Ascending aorta (tissue), 2 donors: ENCODE measurements at regions not wholly inside any gene's neighbourhood (a gene's known extent, or its start where the extent isn't known, plus 50 kb on each side); places are given as distances from the start of the nearest gene placed in this dataset.

Source experiments
- DNase-seq, 2 donors: peaks; one replicate each; pipeline ENCODE4 v3.0.0-alpha.2; 2019; ENCODE audit warnings: low spot score in 2 of 2
- H3K27ac ChIP-seq, 2 donors: fragments of 200-600 bp; sonication (generic); one replicate each; pipeline ENCODE4 v1.5.1; 2016 to 2017; ENCODE audit warnings: mild to moderate bottlenecking in 1 of 2
- H3K27me3 ChIP-seq: fragments of 200-600 bp; sonication (generic); one replicate; pipeline ENCODE4 v1.5.1; 2017
- H3K36me3 ChIP-seq, 2 donors: fragments of 200-600 bp; sonication (generic); one replicate each; pipeline ENCODE4 v1.5.1; 2016
- H3K4me1 ChIP-seq, 2 donors: fragments of 200-600 bp; sonication (generic); one replicate each; pipeline ENCODE4 v1.5.1; 2016 to 2017; ENCODE audit warnings: mild to moderate bottlenecking in 1 of 2
- H3K4me3 ChIP-seq, 2 donors: fragments of 200-600 bp; sonication (generic); one replicate each; pipeline ENCODE4 v1.5.1; 2016 to 2017; ENCODE audit warnings: mild to moderate bottlenecking in 1 of 2
- H3K9me3 ChIP-seq, 2 donors: fragments of 200-600 bp; sonication (generic); one replicate each; pipeline ENCODE4 v1.5.1; 2016
- intact Hi-C: fragments of 100-400 bp; cut with DNase I; formaldehyde crosslinking; loops from one replicate; pipeline ENCODE4 v1.15.1; 2023
- TF ChIP-seq, protein P1 (sequence below), 3 experiments: fragments of 200-600 bp in 2 of 3; fragments of 450-650 bp in 1 of 3; sonication (generic) in 2 of 3; IDR thresholded peaks; one replicate each; pipeline ENCODE4 v1.5.1; 2016 to 2019; ENCODE audit warnings: antibody characterized with exemption in 3 of 3, mild to moderate bottlenecking in 1 of 3, moderate library complexity in 1 of 3

DNA sequence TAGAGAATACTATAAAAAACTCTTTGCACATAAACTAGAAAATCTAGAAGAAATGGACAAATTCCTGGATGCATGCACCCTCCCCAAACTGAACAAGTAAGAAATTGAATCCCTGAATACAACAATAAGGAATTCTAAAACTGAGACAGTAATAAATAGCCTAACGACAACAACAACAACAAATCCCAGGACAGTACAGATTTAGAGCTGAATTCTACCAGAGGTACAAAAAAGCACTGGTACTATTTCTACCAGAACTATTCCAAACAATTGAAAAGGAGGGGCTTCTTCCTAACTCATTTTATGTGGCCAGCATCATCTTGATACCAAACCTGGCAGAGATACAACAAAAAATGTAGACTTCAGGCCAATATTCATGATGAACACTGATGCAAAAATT is 394.4 kb upstream of the RORB start:
- no peaks in the 10 kb centered on the region for H3K4me1 ChIP-seq
- intact Hi-C loops: no loop called here
- no peak overlapping the region for H3K4me3 ChIP-seq
- H3K27ac ChIP-seq: no peak overlapping the region
- TF ChIP-seq, protein P1, sequence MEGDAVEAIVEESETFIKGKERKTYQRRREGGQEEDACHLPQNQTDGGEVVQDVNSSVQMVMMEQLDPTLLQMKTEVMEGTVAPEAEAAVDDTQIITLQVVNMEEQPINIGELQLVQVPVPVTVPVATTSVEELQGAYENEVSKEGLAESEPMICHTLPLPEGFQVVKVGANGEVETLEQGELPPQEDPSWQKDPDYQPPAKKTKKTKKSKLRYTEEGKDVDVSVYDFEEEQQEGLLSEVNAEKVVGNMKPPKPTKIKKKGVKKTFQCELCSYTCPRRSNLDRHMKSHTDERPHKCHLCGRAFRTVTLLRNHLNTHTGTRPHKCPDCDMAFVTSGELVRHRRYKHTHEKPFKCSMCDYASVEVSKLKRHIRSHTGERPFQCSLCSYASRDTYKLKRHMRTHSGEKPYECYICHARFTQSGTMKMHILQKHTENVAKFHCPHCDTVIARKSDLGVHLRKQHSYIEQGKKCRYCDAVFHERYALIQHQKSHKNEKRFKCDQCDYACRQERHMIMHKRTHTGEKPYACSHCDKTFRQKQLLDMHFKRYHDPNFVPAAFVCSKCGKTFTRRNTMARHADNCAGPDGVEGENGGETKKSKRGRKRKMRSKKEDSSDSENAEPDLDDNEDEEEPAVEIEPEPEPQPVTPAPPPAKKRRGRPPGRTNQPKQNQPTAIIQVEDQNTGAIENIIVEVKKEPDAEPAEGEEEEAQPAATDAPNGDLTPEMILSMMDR (IDR thresholded peaks at IDR 0.05): no peak
- no peak for DNase-seq
- no peaks in the 10 kb centered on the region for H3K36me3 ChIP-seq
- no peaks in the 10 kb centered on the region for H3K9me3 ChIP-seq
- H3K27me3 ChIP-seq: no peaks in the 10 kb centered on the region

DNA sequence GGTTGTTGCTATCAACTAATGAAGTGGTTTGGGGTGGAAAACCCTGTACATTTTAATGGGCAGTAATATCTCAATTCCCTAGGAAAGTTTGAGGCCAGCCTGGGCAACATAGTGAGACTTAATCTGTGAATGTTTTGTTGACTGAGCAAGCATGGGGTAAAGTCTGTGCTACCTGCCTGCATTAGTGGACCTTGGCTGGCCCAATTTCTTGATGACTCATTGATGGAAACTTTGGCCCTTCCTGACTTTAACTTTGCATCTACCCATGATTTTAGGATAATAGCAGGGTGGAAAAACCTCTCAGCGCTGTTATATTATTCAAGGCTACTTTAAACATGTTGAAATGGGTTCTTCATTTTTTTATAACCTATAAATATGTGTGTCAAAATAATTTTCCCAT is 389.4 kb upstream of the RORB start:
- H3K27me3 ChIP-seq: no peaks in the 10 kb centered on the region
- H3K4me3 ChIP-seq: no peak overlapping the region
- no peaks in the 10 kb centered on the region for H3K9me3 ChIP-seq
- TF ChIP-seq, protein P1 (IDR thresholded peaks at IDR 0.05): no peak
- no peaks in the 10 kb centered on the region for H3K36me3 ChIP-seq
- H3K27ac ChIP-seq: no peak overlapping the region
- H3K4me1 ChIP-seq: no peaks in the 10 kb centered on the region
- intact Hi-C loops: no loop called here
- DNase-seq: no peak

DNA sequence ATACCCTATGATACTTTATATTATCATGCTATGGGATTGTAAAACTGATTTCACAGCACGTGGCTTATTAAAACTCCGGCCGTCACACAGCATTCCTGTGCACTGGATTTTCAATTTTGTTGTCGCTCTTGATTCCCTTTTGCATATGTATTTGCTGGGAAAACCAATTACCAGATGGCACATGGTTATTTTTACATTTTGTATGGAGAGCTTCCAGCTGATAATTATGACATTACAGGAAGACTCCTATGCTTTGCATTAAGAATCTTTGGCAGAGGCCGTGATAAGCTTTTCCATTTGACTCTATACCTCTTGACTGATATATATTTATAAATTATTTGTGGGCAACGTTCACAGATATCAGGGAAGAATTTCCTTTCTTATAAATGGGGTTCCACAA is 381.2 kb upstream of the RORB start:
- Histone ChIP-seq H3K9me3 (no peaks in the 10 kb centered on the region), H3K27me3 (no peaks in the 10 kb centered on the region), H3K36me3 (no peaks in the 10 kb centered on the region), H3K27ac (no peak overlapping the region), H3K4me3 (no peak overlapping the region), H3K4me1 (no peaks in the 10 kb centered on the region)
- intact Hi-C loops: no loop called here
- no peak for DNase-seq
- TF ChIP-seq, protein P1 (IDR thresholded peaks at IDR 0.05): no peak

DNA sequence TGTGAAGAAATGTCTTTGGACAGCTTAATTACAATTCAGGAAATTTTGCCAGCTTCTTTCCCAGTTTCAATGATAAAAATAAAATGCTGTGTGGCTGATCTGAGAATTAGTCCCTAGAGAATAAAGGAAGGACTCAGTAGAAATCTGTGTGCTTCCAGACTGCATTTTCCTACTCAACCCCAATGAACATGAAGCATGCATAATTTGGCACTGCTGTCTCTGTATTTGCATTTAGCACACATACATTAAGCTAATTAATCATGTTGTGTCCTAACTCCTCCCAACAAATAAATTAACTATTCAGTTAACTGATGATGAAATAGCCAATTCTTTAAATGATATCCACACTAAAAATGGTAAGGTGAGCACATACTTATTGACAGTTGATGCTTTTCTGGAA is 380.0 kb upstream of the RORB start:
- Histone ChIP-seq H3K27ac (no peak overlapping the region), H3K4me3 (no peak overlapping the region), H3K4me1 (no peaks in the 10 kb centered on the region), H3K9me3 (no peaks in the 10 kb centered on the region), H3K27me3 (no peaks in the 10 kb centered on the region), H3K36me3 (no peaks in the 10 kb centered on the region)
- no peak for DNase-seq
- intact Hi-C loops: no loop called here
- TF ChIP-seq, protein P1 (IDR thresholded peaks at IDR 0.05): no peak

DNA sequence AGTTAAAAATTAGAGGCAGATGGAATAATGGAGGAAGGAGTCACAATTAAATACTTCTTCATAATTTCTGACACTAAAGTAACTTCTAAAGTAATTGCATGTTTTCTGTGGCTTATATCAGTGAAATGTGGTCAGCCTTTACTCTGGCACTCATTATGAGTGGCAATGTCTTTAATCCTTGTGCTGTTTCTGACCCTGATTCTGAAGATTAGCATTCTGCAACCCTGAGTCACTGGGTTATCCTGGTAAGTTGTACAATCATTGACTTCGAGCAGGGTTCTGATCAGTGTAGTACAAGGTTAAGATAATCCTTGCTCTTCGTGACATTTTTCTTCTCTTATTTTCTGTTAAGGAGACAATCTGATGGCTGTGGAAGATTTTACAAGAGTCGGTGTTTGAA is 379.4 kb upstream of the RORB start:
- Histone ChIP-seq H3K9me3 (no peaks in the 10 kb centered on the region), H3K27me3 (no peaks in the 10 kb centered on the region), H3K36me3 (no peaks in the 10 kb centered on the region), H3K27ac (no peak overlapping the region), H3K4me1 (no peaks in the 10 kb centered on the region), H3K4me3 (no peak overlapping the region)
- intact Hi-C loops: no loop called here
- TF ChIP-seq, protein P1 (IDR thresholded peaks at IDR 0.05): no peak
- no peak for DNase-seq

DNA sequence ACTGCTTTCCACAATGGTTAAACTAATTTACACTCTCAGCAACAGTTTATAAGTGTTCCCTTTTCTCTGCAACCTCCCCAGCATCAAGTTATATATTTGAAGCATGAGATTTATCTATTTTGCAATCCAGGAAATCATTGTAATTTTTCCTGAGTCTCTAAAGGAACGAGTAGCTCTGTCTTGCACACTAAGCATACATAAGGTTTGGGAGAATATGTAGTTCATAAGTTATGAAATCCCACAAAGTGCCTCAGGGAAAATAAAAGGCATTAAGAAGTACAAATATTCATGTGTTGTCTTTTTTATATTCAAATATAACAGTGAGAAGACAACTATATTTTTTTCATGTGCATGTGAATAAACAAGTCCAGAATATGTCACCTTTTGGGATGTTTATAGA is 377.1 kb upstream of the RORB start:
- intact Hi-C loops: no loop called here
- H3K36me3 ChIP-seq: no peaks in the 10 kb centered on the region
- no peaks in the 10 kb centered on the region for H3K4me1 ChIP-seq
- no peaks in the 10 kb centered on the region for H3K27me3 ChIP-seq
- no peak for DNase-seq
- TF ChIP-seq, protein P1 (IDR thresholded peaks at IDR 0.05): no peak
- no peak overlapping the region for H3K27ac ChIP-seq
- no peaks in the 10 kb centered on the region for H3K9me3 ChIP-seq
- H3K4me3 ChIP-seq: no peak overlapping the region
